ENCODE measurements at regions not wholly inside any gene's neighbourhood (a gene's known extent, or its start where the extent isn't known, plus 50 kb on each side); places are given as distances from the start of the nearest gene placed in this dataset.

DNA sequence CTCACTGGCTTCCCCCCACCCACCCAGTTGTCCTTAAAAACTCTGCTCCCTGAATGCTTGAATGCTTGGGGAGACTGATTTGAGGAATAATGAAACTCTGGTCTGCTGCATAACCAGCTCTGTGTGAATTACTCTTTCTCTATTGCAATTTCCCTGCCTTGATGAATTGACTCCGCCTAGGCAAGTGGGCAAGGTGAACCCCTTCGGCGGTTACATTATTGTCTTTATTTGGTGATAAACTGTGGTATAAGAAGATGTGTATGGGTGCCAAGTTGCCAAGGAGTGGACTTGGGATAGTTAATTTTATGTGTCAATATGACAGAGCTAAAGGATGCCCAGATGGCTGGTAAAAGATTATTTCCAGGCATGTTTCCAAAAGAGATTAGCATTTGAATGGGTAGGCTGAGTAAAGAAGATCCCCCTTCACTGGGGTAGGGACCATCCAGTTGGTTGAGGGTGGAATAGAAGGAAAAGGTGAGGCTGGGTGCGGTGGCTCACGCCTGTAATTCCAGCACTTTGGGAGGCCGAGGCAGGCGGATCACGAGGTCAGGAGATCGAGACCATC is 98.5 kb upstream of the HAAO start:
- TF ChIP-seq, protein P1, sequence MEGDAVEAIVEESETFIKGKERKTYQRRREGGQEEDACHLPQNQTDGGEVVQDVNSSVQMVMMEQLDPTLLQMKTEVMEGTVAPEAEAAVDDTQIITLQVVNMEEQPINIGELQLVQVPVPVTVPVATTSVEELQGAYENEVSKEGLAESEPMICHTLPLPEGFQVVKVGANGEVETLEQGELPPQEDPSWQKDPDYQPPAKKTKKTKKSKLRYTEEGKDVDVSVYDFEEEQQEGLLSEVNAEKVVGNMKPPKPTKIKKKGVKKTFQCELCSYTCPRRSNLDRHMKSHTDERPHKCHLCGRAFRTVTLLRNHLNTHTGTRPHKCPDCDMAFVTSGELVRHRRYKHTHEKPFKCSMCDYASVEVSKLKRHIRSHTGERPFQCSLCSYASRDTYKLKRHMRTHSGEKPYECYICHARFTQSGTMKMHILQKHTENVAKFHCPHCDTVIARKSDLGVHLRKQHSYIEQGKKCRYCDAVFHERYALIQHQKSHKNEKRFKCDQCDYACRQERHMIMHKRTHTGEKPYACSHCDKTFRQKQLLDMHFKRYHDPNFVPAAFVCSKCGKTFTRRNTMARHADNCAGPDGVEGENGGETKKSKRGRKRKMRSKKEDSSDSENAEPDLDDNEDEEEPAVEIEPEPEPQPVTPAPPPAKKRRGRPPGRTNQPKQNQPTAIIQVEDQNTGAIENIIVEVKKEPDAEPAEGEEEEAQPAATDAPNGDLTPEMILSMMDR (IDR thresholded peaks at IDR 0.05) = no peak
- TF ChIP-seq, protein P2, sequence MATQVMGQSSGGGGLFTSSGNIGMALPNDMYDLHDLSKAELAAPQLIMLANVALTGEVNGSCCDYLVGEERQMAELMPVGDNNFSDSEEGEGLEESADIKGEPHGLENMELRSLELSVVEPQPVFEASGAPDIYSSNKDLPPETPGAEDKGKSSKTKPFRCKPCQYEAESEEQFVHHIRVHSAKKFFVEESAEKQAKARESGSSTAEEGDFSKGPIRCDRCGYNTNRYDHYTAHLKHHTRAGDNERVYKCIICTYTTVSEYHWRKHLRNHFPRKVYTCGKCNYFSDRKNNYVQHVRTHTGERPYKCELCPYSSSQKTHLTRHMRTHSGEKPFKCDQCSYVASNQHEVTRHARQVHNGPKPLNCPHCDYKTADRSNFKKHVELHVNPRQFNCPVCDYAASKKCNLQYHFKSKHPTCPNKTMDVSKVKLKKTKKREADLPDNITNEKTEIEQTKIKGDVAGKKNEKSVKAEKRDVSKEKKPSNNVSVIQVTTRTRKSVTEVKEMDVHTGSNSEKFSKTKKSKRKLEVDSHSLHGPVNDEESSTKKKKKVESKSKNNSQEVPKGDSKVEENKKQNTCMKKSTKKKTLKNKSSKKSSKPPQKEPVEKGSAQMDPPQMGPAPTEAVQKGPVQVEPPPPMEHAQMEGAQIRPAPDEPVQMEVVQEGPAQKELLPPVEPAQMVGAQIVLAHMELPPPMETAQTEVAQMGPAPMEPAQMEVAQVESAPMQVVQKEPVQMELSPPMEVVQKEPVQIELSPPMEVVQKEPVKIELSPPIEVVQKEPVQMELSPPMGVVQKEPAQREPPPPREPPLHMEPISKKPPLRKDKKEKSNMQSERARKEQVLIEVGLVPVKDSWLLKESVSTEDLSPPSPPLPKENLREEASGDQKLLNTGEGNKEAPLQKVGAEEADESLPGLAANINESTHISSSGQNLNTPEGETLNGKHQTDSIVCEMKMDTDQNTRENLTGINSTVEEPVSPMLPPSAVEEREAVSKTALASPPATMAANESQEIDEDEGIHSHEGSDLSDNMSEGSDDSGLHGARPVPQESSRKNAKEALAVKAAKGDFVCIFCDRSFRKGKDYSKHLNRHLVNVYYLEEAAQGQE (IDR thresholded peaks at IDR 0.05; ENCODE audit: insufficient read depth in 1 of 2, low read depth in 2 of 2, low read length in 1 of 2) = no peak
- TF ChIP-seq POLR2AphosphoS5 (IDR thresholded peaks at IDR 0.05; ENCODE audit: low read depth, low read length) (no peak), SIN3A (IDR thresholded peaks at IDR 0.05; ENCODE audit: borderline replicate concordance, insufficient read depth, low read depth, low read length) (no peak)

Data from Panc1 (cell line).